ENCODE measurements at regions not wholly inside any gene's neighbourhood (a gene's known extent, or its start where the extent isn't known, plus 50 kb on each side); places are given as distances from the start of the nearest gene placed in this dataset.

DNA sequence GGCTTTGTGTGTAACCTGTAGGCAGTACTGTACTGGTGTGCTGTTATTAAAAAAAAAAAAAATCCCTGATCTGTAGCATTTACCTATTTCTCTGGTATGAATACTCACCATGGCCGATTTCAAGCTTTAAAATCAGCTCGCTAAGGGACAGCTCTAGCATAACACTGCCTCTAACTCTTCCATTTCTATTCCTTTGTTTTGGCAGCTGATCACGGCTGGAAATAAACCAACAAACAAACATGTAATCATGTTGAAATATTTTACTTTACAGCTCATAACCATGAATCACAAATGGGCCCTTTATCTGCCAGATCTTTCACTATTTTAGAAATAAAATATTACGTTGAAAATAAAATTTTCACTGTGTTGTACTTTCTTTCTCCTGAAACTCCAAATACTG lies 60.5 kb upstream of the IL15 start:
- H3K4me3 Mint-ChIP-seq = no peak overlapping the region
- no peak for DNase-seq
- no peaks in the 10 kb centered on the region for H3K9me3 Mint-ChIP-seq (ENCODE audit: low read depth)
- no peaks in the 10 kb centered on the region for H3K36me3 Mint-ChIP-seq (ENCODE audit: low read depth)
- H3K27ac Mint-ChIP-seq = no peak overlapping the region
- ATAC-seq = no peak
- H3K4me1 Mint-ChIP-seq = no peaks in the 10 kb centered on the region
- POLR2A ChIA-PET = no interaction called here
- CTCF ChIA-PET = no interaction called here
- intact Hi-C loops (cut with DNase I, micrococcal nuclease) = no loop called here
- H3K27me3 Mint-ChIP-seq = no peaks in the 10 kb centered on the region

DNA sequence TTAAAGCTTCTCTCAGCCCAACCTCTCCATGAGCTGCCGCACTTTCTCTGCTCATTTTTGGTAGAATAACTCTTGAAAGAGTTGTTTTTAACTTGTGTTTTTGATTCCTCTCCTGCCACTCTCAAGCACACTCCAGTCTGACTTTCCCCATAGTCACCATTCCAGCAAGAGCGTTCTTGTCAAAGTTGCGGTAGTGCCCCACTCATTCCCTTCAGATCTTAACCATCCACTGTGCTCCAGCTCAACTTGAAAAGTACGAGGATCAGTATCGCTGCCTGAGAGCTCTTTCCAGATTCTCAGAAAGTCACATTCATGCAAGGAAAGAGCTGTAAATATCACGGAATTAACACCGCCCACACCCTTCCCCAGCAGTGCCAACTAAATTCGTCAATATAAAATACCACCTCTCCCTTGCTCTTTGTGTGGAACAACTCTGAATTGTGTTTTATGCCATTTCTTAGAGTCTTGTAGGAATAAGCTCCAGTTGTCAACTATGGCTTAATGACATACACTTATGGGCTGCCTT lies 59.7 kb upstream of the IL15 start:
- H3K9me3 Mint-ChIP-seq (ENCODE audit: low read depth) = no peaks in the 10 kb centered on the region
- POLR2A ChIA-PET = no interaction called here
- no peak overlapping the region for H3K4me3 Mint-ChIP-seq
- ATAC-seq = no peak
- no peak for DNase-seq
- no peaks in the 10 kb centered on the region for H3K36me3 Mint-ChIP-seq (ENCODE audit: low read depth)
- no peak overlapping the region for H3K27ac Mint-ChIP-seq
- H3K27me3 Mint-ChIP-seq = no peaks in the 10 kb centered on the region
- no peaks in the 10 kb centered on the region for H3K4me1 Mint-ChIP-seq
- CTCF ChIA-PET = interaction anchor here (1.5 kb wide), 1 partner anchor 16 kb away, joined by 5 read pairs; no protein-coding TSS in a partner anchor
- intact Hi-C loops (cut with DNase I, micrococcal nuclease) = no loop called here

DNA sequence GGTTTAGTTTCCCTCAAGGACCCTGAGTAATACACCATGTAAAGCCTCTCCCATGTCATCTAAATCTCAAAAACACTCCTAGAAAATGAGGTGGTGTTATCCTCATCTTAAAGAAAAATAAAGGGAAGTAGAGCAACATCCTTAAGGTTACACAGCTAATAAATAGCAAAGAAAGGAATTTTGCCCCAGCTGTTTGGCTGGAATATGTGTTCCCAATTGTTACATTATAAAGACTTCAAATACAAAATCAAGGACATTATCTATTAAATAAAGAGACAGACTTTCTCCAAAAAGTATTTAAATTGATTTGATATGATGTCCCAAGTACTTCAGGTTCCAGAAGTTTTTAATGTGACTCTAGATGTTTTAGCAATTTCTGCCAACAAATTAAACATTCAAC lies 57.9 kb upstream of the IL15 start:
- Mint-ChIP-seq H3K27me3 (no peaks in the 10 kb centered on the region), H3K27ac (no peak overlapping the region), H3K9me3 (ENCODE audit: low read depth) (no peaks in the 10 kb centered on the region), H3K4me1 (no peaks in the 10 kb centered on the region), H3K36me3 (ENCODE audit: low read depth) (no peaks in the 10 kb centered on the region), H3K4me3 (no peak overlapping the region)
- CTCF ChIA-PET = interaction anchor here (0.6 kb wide), 1 partner anchor 101 kb away, joined by 5 read pairs; no protein-coding TSS in a partner anchor
- intact Hi-C loops (cut with DNase I, micrococcal nuclease) = no loop called here
- no peak for ATAC-seq
- POLR2A ChIA-PET = no interaction called here
- DNase-seq = no peak

DNA sequence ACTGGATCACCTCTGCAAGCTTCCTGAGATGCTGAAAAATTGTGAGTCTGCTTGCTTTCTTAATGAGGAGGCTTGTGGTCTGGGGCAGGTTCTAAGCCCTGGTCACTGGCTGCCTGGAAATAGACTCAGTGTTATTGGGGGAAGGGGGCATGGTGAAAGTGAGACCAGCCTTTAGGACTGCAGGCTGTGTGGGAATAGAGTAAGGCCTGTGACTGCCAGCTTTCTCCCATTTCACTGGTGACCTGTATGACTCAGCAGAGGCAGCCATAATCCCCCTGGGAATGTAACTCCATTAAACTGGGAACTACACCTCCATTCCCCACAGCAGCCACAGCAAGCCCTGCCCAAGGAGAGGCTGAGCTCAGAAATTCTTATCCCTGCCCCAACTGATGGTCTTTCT lies 55.9 kb upstream of the IL15 start:
- intact Hi-C loops (cut with DNase I, micrococcal nuclease) = no loop called here
- Mint-ChIP-seq H3K27ac (no peak overlapping the region), H3K4me1 (no peaks in the 10 kb centered on the region), H3K36me3 (ENCODE audit: low read depth) (no peaks in the 10 kb centered on the region), H3K9me3 (ENCODE audit: low read depth) (peaks cover 4% of the 10 kb centered on the region), H3K27me3 (no peaks in the 10 kb centered on the region), H3K4me3 (no peak overlapping the region)
- ChIA-PET CTCF (no interaction called here), POLR2A (no interaction called here)
- ATAC-seq = no peak
- no peak for DNase-seq
